DND-41 (cell line): ENCODE measurements at regions not wholly inside any gene's neighbourhood (a gene's known extent, or its start where the extent isn't known, plus 50 kb on each side); places are given as distances from the start of the nearest gene placed in this dataset.

Experiments used
- ATAC-seq: fragments of 200-7000 bp; cut with Tn5 transposase; 3 replicates; pipeline ENCODE4 v1.9.1; 2021; ENCODE audit warnings: low read depth; ENCODE audit not compliant: insufficient read depth
- DNase-seq: peaks from one replicate; pipeline ENCODE4 v3.0.0-alpha.2; 2020
- H2AFZ ChIP-seq: 2 replicates; pipeline ENCODE4 v1.6.0; 2012; ENCODE audit warnings: low read depth, low read length
- H3K27ac ChIP-seq: 2 replicates; pipeline ENCODE4 v1.5.1; 2012; ENCODE audit warnings: low read length, inconsistent platforms
- H3K27me3 ChIP-seq: fragments of 200-600 bp; sonication (generic); 2 replicates; pipeline ENCODE4 v1.6.0; 2012; ENCODE audit warnings: low read length, mild to moderate bottlenecking, inconsistent platforms; ENCODE audit not compliant: insufficient read depth, poor library complexity
- H3K36me3 ChIP-seq: 2 replicates; pipeline ENCODE4 v1.5.1; 2012; ENCODE audit warnings: low read length, inconsistent platforms; ENCODE audit not compliant: insufficient read depth
- H3K4me1 ChIP-seq: 2 replicates; pipeline ENCODE4 v1.5.1; 2012; ENCODE audit warnings: mild to moderate bottlenecking, low read length; ENCODE audit not compliant: insufficient read depth
- H3K4me2 ChIP-seq: 2 replicates; pipeline ENCODE4 v1.6.0; 2012; ENCODE audit warnings: mild to moderate bottlenecking, moderate library complexity, low read length, inconsistent platforms; ENCODE audit not compliant: insufficient read depth
- H3K4me3 ChIP-seq, 2 experiments: fragments of 200-600 bp in 1 of 2; shearing (Covaris generic) in 1 of 2; 2 replicates each; pipeline ENCODE4 v1.5.1; 2012 to 2016; ENCODE audit warnings: inconsistent platforms in 2 of 2, low read length in 2 of 2, mild to moderate bottlenecking in 2 of 2, low read depth in 1 of 2, moderate library complexity in 1 of 2
- H3K79me2 ChIP-seq: 2 replicates; pipeline ENCODE4 v1.6.0; 2012; ENCODE audit warnings: low read length, inconsistent platforms; ENCODE audit not compliant: insufficient read depth
- H3K9ac ChIP-seq: 2 replicates; pipeline ENCODE4 v1.6.0; 2012; ENCODE audit warnings: low read depth, mild to moderate bottlenecking, inconsistent platforms, low read length, moderate library complexity
- H3K9me3 ChIP-seq: 2 replicates; pipeline ENCODE4 v1.5.1; 2012; ENCODE audit warnings: low read length, moderate library complexity, mild to moderate bottlenecking, inconsistent platforms; ENCODE audit not compliant: insufficient read depth, severe bottlenecking
- H4K20me1 ChIP-seq: 2 replicates; pipeline ENCODE4 v1.6.0; 2012; ENCODE audit warnings: low read length; ENCODE audit not compliant: insufficient read depth
- CTCF ChIP-seq: IDR thresholded peaks from 2 replicates; pipeline ENCODE4 v1.5.1; 2012; ENCODE audit warnings: borderline replicate concordance, low read length, moderate library complexity, mild to moderate bottlenecking; ENCODE audit not compliant: poor library complexity, severe bottlenecking; ENCODE audit errors: extremely low read depth
- EZH2 ChIP-seq: IDR thresholded peaks from 3 replicates; pipeline ENCODE4 v1.6.1; 2012; ENCODE audit warnings: borderline replicate concordance, low read depth, mild to moderate bottlenecking, moderate library complexity, low read length, inconsistent platforms; ENCODE audit not compliant: severe bottlenecking

GRCh38 chr10:58970160-58970915 lies 206.1 kb upstream of the PHYHIPL start:
- H3K9ac ChIP-seq, result no peak overlapping the region

GRCh38 chr10:58971211-58971610 lies 205.2 kb upstream of the PHYHIPL start:
- ATAC-seq (no peak), DNase-seq (no peak)
- no peaks in the 10 kb centered on the region for H3K9me3 ChIP-seq
- H3K27ac ChIP-seq, result no peak overlapping the region
- H2AFZ ChIP-seq, result no peak overlapping the region
- H3K27me3 ChIP-seq, result no peaks in the 10 kb centered on the region
- no peaks in the 10 kb centered on the region for H4K20me1 ChIP-seq
- H3K4me2 ChIP-seq, result no peak overlapping the region
- TF ChIP-seq CTCF (no peak), EZH2 (no peak)
- H3K36me3 ChIP-seq, result no peaks in the 10 kb centered on the region
- H3K4me1 ChIP-seq, result no peaks in the 10 kb centered on the region
- H3K9ac ChIP-seq, result no peak overlapping the region
- no peak overlapping the region for H3K4me3 ChIP-seq
- H3K79me2 ChIP-seq, result no peaks in the 10 kb centered on the region

More at GRCh38 chr10:58970160-58970915, 206.1 kb upstream of the PHYHIPL start:
- Histone ChIP-seq H3K9me3 (no peaks in the 10 kb centered on the region), H3K4me1 (no peaks in the 10 kb centered on the region), H4K20me1 (no peaks in the 10 kb centered on the region), H3K36me3 (no peaks in the 10 kb centered on the region), H2AFZ (no peak overlapping the region), H3K4me3 (no peak overlapping the region), H3K27ac (no peak overlapping the region), H3K79me2 (no peaks in the 10 kb centered on the region), H3K27me3 (no peaks in the 10 kb centered on the region), H3K4me2 (no peak overlapping the region)
- ATAC-seq (no peak), DNase-seq (no peak)
- no peak for TF ChIP-seq CTCF
- TF ChIP-seq EZH2, result no peak

DNA sequence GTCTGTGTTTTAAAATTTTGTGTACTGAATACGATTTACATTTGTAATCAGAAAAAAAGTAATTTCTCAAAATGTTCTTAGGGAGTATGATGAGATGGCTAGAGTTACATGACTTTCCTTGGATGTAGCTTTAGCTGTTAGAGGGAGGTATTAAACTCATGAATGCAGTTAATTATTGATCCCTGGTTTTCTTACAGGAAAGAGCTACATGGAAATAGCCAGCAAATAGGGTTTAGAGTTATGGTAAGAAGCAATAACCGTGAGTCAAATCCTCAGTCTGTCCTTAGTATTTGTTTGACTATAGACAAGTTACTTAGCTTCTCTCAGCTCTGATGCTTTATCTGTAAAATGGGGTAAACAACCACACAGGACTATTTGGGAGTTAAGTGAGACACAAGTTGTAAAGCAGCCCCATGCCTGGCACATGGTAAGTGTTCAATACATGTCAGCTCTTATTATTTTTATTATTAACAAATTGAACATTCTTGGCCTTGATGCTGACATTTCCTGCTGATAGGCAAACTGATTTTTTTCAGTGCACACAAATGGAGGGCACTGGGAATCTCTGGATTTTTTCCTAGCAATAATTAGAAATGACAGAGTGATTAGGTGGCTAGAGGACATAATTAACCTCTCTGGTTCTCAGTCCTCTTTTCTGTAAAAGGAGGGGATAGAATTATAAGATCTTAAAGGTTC lies 204.5 kb upstream of the PHYHIPL start:
- H3K9ac ChIP-seq, result no peak overlapping the region
- no peaks in the 10 kb centered on the region for H3K27me3 ChIP-seq
- H3K4me3 ChIP-seq, result no peak overlapping the region
- no peaks in the 10 kb centered on the region for H3K9me3 ChIP-seq
- ATAC-seq, result no peak
- no peak for TF ChIP-seq CTCF
- TF ChIP-seq EZH2, result no peak
- H3K79me2 ChIP-seq, result no peaks in the 10 kb centered on the region
- DNase-seq, result no peak
- no peak overlapping the region for H3K4me2 ChIP-seq
- no peak overlapping the region for H2AFZ ChIP-seq
- H4K20me1 ChIP-seq, result no peaks in the 10 kb centered on the region
- no peak overlapping the region for H3K27ac ChIP-seq
- no peaks in the 10 kb centered on the region for H3K4me1 ChIP-seq
- no peaks in the 10 kb centered on the region for H3K36me3 ChIP-seq
